ENCODE measurements at regions not wholly inside any gene's neighbourhood (a gene's known extent, or its start where the extent isn't known, plus 50 kb on each side); places are given as distances from the start of the nearest gene placed in this dataset.

DNA sequence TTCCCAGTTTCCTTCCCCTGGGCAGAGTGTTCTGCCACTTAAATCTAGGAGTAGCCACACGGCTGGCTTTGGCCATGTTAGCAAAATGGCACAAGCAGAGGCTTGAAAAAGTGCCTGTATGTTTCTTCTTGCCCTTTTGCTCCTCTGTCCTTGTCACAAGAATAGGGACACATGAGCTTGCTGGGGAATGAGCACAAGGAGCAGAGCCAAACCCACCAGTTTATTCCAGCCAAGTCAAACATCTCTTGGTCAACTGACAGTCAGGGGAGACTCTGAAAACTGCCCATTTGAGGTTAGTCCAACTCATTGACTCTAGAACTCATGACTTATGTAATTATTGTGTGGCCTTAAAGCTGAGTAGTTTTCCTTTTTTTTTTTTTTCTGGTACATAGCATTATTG is 739.7 kb upstream of the FZD8 start:
- TF ChIP-seq, protein P1, sequence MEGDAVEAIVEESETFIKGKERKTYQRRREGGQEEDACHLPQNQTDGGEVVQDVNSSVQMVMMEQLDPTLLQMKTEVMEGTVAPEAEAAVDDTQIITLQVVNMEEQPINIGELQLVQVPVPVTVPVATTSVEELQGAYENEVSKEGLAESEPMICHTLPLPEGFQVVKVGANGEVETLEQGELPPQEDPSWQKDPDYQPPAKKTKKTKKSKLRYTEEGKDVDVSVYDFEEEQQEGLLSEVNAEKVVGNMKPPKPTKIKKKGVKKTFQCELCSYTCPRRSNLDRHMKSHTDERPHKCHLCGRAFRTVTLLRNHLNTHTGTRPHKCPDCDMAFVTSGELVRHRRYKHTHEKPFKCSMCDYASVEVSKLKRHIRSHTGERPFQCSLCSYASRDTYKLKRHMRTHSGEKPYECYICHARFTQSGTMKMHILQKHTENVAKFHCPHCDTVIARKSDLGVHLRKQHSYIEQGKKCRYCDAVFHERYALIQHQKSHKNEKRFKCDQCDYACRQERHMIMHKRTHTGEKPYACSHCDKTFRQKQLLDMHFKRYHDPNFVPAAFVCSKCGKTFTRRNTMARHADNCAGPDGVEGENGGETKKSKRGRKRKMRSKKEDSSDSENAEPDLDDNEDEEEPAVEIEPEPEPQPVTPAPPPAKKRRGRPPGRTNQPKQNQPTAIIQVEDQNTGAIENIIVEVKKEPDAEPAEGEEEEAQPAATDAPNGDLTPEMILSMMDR (IDR thresholded peaks at IDR 0.05) = no peak
- TF ChIP-seq POLR2A (IDR thresholded peaks at IDR 0.05) (no peak), EP300 (IDR thresholded peaks at IDR 0.05) (no peak)

Data from upper lobe of left lung (tissue), 4 donors.